HG02588 (cell line): ENCODE measurements at regions not wholly inside any gene's neighbourhood (a gene's known extent, or its start where the extent isn't known, plus 50 kb on each side); places are given as distances from the start of the nearest gene placed in this dataset.
"Not testable (repeated sequence)": the region's sequence is repeated elsewhere in the genome, so short reads cannot be mapped to it uniquely, and the experiment has no call there.

Source experiments
- ATAC-seq: cut with Tn5 transposase; IDR thresholded peaks from one replicate; pipeline ENCODE4 v1.9.1; 2021; ENCODE audit warnings: mild to moderate bottlenecking, moderate library complexity; ENCODE audit not compliant: unreplicated experiment

DNA sequence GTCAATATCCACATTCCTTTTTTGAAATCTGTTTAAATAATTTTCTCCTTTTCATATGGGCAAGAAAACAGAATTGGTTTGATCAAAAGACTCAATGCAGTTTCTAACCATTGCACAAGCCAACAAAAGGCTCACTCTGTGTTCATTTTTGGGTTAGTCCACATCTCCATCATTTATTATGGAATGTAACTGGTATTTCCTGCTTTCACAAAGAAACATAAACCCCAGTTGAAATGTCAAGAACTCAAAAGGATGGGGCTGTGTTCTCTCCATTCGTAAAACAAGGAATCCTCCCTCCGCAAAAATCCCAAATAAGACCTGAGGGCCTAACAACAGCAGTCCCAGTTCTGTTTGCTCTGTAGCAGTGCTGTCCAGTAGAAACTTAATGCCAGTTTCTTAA is 420.9 kb downstream of the GJA1 start:
- no peak for ATAC-seq

DNA sequence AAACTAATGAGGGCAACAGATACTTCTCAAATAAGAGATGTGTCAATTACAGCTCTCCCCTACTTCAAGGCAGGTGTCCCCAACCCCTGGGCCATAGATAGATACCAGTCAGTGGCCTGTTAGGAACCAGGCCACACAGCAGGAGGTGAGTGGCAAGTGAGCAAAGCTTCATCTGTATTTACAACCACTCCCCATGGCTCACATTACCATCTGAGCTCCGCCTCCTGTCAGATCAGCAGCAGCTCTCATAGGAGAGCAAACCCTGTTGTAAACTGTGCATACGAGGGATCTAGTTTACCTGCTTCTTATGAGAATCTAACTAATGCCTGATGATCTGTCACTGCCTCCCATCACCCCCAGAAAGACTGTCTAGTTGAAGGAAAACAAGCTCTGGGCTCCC is 422.1 kb downstream of the GJA1 start:
- no peak for ATAC-seq

GRCh38 chr6:121858310-121858709 is 422.9 kb downstream of the GJA1 start:
- ATAC-seq: no peak

DNA sequence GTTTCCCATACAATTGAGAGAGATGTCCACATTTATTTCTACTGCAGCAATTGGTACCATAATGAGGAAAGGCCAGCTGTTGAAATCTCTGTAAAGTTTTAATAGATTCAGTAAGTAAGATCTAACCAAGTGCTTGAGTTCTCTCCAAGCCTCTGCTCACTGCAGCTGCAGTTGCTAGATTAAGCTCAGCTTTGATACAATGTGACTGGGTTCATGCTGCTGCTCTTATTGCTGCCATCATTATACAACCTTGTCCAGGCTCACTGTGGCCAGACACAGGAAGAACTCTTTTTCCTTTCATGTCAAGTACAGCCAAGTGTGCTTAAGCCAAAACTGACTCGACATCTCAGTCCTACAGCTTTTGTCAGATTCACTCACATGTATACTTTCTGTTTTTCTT is 423.5 kb downstream of the GJA1 start:
- no peak for ATAC-seq

- ATAC-seq: no peak
These were observed 430.4 kb downstream of the GJA1 start for GRCh38 chr6:121865811-121866210.

- ATAC-seq: no peak
These were observed 431.6 kb downstream of the GJA1 start for GRCh38 chr6:121867095-121867494.

- no peak for ATAC-seq
These were observed 432.8 kb downstream of the GJA1 start for GRCh38 chr6:121868206-121868605.

GRCh38 chr6:121873595-121873994 is 438.1 kb downstream of the GJA1 start:
- ATAC-seq: no peak

DNA sequence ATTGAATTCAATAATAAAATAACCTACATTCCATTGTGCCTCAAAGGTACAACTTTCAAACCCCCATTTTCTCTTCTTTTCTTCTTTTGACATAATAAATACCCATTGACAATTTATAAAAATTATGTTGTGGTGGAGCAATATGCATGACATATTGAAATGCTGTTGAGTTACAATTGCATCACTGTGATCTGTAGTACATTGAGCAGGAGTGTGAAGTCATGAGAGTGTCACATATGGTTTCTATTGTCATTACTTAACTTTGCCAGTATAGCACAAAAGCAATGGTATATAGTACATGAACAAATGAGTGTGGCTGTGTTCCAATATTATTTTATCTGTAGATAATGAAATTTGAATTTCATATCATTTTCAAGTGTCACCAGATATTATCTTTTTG is 441.3 kb downstream of the GJA1 start:
- ATAC-seq: no peak

- no peak for ATAC-seq
These were observed 443.7 kb downstream of the GJA1 start for GRCh38 chr6:121879149-121879548.

DNA sequence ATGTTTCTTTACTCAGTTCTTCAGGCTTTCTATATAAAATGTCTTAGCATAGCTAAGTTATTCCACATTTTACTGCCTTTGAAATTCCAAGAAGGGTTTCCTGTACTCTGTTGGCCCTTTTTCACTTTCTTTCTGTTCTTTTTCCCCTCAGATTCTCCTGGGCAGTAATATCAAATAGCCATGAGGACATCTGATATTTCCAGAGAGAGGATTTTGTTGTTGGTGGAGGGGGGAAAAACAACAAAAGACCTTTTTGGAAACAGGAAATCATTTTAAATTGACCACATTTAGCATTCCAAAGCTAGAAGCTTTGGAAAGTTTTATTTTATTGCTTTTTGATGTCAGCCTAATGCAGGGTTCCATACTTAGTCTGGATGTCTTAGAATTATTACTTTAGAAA is 445.4 kb downstream of the GJA1 start:
- ATAC-seq: no peak

DNA sequence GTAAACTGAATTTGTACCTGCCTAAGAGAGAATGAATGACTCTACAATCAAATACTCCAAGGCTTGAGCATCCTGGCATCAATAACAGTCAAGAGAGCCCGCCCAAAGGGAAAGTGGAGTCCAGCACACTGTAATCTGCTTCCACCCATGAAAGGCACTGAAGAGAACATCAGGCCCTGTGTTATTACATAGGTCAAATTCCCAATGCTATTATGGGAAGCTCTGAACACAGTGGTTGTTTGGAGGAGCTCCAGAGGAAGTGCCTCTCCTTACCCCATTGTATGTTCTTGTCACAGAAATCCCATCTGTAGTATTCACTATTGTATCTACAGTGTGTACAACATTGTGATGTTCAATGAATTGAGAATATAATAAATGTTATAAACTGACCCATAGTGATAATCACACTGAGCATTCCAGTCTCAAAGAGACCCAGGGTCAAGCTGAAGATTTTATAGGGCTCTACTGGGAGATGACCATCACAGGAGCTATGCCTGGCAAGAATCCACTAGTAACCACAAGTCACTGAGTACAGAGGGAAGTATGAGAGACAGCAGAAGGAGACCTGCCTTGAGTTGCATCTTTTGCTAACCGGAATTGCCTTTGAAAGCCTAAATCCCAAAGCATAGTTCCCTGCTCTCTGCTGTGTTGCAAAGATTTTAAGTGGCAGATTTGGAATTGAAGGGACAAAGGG is 446.7 kb downstream of the GJA1 start:
- ATAC-seq: no peak

- no peak for ATAC-seq
These were observed 448.6 kb downstream of the GJA1 start for GRCh38 chr6:121884091-121884490.

DNA sequence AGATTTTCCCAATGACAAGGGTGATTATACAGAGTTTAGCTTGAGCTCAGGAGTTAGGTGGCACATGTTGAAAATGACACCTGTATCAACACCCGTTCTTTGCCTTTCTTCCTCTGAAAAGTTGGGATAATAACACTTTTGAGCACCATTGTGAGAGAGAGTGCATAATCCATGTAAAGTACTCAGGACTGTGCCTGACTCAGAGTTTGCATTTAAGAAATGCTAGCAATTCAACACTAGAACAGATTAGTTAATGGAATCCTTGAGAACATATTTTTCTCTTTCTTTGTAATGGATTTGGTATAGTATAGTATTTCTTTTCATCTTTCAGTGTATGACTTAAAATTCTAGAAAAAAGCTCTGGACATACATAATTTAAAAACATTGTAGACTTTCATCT is 449.2 kb downstream of the GJA1 start:
- ATAC-seq: no peak

- no peak for ATAC-seq
These were observed 450.1 kb downstream of the GJA1 start for GRCh38 chr6:121885399-121886152.

DNA sequence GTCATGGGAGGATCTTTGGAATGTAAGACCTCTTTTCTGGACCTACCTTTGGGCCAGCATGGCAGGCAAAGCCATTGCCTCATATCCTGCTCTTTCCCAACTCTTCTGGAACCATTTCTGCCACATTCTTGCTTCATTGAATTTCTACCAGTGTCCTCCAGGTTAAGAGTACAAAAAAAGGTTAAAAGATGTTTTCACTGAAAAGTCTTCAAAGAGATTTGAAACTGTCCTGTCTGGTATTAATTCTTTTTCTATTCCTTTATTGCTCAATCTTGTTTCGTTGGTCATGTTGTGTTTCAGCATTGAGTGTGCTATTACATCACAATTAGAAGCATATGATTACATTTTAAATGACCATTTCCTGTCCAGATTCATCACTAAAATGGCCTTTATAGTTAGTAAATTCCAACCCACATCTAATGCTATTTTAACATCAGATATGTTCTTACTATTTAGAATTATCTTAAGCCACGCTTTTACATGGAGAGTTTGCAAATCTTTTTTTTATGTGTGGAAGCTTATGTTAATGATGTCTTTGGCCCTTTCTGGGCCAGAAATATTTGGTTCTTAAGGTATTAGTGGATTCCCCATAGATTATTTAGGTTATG is 450.9 kb downstream of the GJA1 start:
- no peak for ATAC-seq

DNA sequence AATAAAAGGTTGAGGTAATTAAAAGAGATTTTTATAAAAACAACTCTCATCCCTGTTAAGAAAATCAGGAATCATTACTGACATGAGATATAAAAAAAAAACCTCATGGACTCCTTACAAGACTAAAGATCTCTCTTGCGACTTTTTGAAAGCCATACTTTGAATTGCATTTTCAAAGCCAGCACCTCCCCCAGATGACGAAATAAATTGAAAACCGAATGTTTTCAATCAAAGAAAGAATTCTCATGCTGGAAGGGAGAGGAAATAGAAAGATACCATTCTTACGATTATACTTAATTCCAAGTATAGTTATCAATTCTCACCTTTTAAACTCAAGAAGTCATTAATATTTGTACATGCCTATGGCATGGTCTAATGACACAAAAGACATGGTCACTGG is 452.3 kb downstream of the GJA1 start:
- no peak for ATAC-seq

DNA sequence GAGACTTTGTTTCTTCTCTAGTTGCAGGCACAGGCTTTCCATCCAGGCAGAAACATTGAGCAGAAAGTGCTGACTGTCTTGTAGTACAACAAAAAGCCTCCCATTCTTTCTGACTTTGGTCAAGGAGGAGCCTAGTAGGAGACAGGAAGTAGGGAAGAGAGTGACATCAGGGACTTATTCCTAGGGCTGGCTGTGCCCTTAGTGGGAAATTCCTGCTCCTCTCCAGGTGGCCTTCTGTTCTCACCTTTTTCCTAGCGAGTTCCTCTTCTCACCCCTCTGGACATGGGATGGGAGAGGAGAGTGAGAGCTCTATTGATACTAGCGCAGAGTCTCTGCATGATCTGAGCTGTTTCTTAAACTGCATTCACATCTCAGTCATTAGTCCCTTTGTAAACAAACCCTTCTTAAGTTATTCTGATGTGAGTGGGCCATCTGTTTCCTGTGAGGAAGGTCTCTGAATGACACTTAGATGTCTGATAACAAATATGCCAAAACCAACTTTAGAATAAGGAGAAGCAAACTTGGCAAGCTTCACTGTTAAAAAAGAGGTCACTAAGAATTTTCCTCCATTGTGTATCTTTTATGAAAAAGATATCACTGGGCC is 455.0 kb downstream of the GJA1 start:
- no peak for ATAC-seq

DNA sequence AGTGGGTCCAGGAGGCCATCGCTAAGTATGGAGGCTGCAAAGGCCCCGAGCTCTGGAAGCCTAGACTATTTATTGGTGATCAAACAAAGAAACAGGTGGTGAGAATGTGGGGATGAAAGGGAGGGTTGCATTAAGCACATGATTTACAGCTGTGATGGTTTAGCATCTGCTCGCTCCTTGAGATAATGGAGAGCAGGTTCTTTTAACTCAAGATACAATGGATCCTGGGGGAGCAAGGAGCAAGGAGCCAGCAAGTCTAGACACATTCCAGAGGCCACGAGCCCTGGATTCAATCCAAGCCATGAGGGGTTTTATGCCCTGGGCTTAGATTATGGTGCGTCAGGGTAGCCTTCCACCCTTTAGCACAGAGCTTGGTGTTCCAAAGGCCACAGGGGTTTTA is 460.3 kb downstream of the GJA1 start:
- not testable (repeated sequence) for ATAC-seq

GRCh38 chr6:121896363-121896762 is 460.9 kb downstream of the GJA1 start:
- ATAC-seq: no peak

- ATAC-seq: no peak
These were observed 461.3 kb downstream of the GJA1 start for GRCh38 chr6:121896771-121897170.

DNA sequence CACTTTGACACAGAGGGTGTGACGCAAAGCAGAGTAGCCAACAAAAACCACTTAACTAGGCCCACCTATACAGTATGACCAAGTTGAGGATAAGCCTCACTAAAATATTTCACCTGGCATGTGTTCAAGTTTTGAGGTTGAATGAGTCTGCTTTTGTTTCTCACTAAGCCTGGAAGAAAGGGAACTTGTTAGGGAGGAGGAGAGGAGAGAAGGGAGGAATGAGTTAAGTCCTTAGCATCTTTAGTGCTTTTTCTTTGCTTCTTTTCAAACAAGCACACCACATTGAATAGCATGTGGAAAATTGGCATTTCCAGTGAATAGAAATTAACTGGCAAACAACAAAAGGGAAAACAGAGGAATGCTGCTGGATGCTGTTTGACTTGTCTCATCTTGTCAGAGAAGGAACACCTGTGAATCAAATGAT is 461.9 kb downstream of the GJA1 start:
- ATAC-seq: no peak
